ENCODE measurements at regions not wholly inside any gene's neighbourhood (a gene's known extent, or its start where the extent isn't known, plus 50 kb on each side); places are given as distances from the start of the nearest gene placed in this dataset.

DNA sequence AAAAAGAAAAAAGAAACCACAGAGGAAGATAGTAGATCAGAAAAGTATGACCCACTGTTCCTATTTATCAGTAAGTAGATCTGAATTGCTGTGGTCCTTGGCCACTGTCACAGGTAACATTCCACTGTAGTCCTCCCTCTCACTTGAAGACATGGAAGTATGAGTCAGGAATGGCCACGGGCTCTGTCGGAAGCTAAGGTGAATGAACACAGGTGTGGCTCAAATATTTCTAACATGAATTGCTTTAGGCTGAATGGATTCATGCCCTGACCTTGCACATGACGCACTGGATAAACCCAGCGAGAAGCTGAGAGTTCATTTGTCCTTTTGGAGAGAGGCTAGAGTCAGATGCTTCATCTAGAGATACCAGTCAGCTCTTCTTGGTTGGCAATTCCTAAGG lies 224.5 kb upstream of the SP8 start:
- H3K27me3 ChIP-seq (ENCODE audit: control insufficient read depth in 2 of 2, insufficient read depth in 2 of 2, low read length in 2 of 2): no peaks in the 10 kb centered on the region
- ChIA-PET POLR2A (no interaction called here), CTCF (no interaction called here)
- no peak overlapping the region for H3K4me3 ChIP-seq (replicated peaks in 1 of 3; ENCODE audit: insufficient read depth in 1 of 3, low read depth in 1 of 3, low read length in 3 of 3)
- H3K27ac ChIP-seq (ENCODE audit: insufficient read depth, low read depth, low read length): no peak overlapping the region
- no peaks in the 10 kb centered on the region for H3K4me1 ChIP-seq (ENCODE audit: control insufficient read depth, extremely low read depth, insufficient read depth, low read length)
- intact Hi-C loops (cut with micrococcal nuclease) (no loop called here), dilution Hi-C loops (cut with MboI; ENCODE audit: extremely low pct_ligation_motif_present, low sequenced_read_pairs) (no loop called here)
- no peak overlapping the region for H2AFZ ChIP-seq (ENCODE audit: low read depth, low read length)
- no TSS peak for BruUV-seq (replicated peaks)
- TF ChIP-seq FOS (IDR thresholded peaks at IDR 0.05; ENCODE audit: borderline replicate concordance, insufficient read depth, low read length): no peak
- no peak for TF ChIP-seq JUN (IDR thresholded peaks at IDR 0.05; ENCODE audit: borderline replicate concordance, insufficient read depth, insufficient read length, low read depth)
- TF ChIP-seq, protein P1, sequence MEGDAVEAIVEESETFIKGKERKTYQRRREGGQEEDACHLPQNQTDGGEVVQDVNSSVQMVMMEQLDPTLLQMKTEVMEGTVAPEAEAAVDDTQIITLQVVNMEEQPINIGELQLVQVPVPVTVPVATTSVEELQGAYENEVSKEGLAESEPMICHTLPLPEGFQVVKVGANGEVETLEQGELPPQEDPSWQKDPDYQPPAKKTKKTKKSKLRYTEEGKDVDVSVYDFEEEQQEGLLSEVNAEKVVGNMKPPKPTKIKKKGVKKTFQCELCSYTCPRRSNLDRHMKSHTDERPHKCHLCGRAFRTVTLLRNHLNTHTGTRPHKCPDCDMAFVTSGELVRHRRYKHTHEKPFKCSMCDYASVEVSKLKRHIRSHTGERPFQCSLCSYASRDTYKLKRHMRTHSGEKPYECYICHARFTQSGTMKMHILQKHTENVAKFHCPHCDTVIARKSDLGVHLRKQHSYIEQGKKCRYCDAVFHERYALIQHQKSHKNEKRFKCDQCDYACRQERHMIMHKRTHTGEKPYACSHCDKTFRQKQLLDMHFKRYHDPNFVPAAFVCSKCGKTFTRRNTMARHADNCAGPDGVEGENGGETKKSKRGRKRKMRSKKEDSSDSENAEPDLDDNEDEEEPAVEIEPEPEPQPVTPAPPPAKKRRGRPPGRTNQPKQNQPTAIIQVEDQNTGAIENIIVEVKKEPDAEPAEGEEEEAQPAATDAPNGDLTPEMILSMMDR (IDR thresholded peaks at IDR 0.05; ENCODE audit: extremely low read depth in 1 of 2, insufficient read depth in 1 of 2, low read depth in 1 of 2, low read length in 2 of 2): no peak
- TF ChIP-seq MYC (IDR thresholded peaks at IDR 0.05; ENCODE audit: low read depth, low read length): no peak
- no peak for TF ChIP-seq EZH2 (IDR thresholded peaks at IDR 0.05; ENCODE audit: borderline replicate concordance, low read depth, low read length, severe bottlenecking)
- TF ChIP-seq GATA2 (IDR thresholded peaks at IDR 0.05; ENCODE audit: insufficient read depth, insufficient read length, low read depth, low read length): no peak
- TF ChIP-seq, protein P2, sequence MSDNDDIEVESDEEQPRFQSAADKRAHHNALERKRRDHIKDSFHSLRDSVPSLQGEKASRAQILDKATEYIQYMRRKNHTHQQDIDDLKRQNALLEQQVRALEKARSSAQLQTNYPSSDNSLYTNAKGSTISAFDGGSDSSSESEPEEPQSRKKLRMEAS (IDR thresholded peaks at IDR 0.05; ENCODE audit: insufficient read depth, insufficient read length): no peak
- H3K9ac ChIP-seq (replicated peaks; ENCODE audit: extremely low read depth, insufficient read depth, low read length): no peak overlapping the region
- H3K79me2 ChIP-seq (ENCODE audit: control insufficient read depth, insufficient read depth, low read length): no peaks in the 10 kb centered on the region
- H3K36me3 ChIP-seq (ENCODE audit: control insufficient read depth in 2 of 2, extremely low read depth in 1 of 2, insufficient read depth in 2 of 2, low read length in 2 of 2): no peaks in the 10 kb centered on the region
- DNase-seq (ENCODE audit: low read depth, low spot score): no peak
- no peaks in the 10 kb centered on the region for H4K20me1 ChIP-seq (replicated peaks; ENCODE audit: control insufficient read depth, extremely low read depth, insufficient read depth, low read length)
- no peak for FAIRE-seq
- no peaks in the 10 kb centered on the region for H3K9me3 ChIP-seq (replicated peaks; ENCODE audit: control insufficient read depth, insufficient read depth, low read length)
- H3K9me1 ChIP-seq (replicated peaks; ENCODE audit: control insufficient read depth, extremely low read depth, insufficient read depth, low read length): no peaks in the 10 kb centered on the region
- no peak overlapping the region for H3K4me2 ChIP-seq (ENCODE audit: insufficient read depth, low read length)

Data from endothelial cell of umbilical vein (primary cell).